ENCODE measurements at regions not wholly inside any gene's neighbourhood (a gene's known extent, or its start where the extent isn't known, plus 50 kb on each side); places are given as distances from the start of the nearest gene placed in this dataset.

DNA sequence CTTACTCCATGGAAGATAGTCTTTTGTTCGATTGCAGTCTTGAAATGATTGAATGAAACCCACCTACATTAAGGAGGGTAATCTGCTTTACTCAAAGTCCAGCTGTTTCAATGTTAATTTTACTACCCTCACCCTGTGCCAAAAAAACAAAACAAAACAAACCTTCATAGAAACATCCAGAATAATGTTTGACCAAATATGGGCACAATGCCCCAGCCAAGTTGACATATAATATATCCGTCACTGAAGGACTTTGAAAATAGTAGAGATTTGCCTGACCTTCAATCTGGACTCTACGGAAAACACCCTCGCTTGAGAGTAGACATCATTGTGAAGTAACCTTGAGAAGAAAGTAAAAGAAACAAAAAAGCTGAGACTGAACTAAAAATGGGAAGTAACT lies 550.5 kb upstream of the SMIM31 start:
- no peaks in the 10 kb centered on the region for H3K9me3 Mint-ChIP-seq
- Histone ChIP-seq H2BK20ac (ENCODE audit: low read depth, low read length, poor library complexity, severe bottlenecking) (no peak overlapping the region), H3K79me2 (ENCODE audit: insufficient read depth, low read length) (no peaks in the 10 kb centered on the region), H4K20me1 (ENCODE audit: control insufficient read depth, insufficient read depth, insufficient read length) (no peaks in the 10 kb centered on the region), H3K27me3 (ENCODE audit: insufficient read depth, low read length) (no peaks in the 10 kb centered on the region), H3K4me2 (ENCODE audit: insufficient read depth, insufficient read length, low read length) (no peak overlapping the region), H3K9me3 (ENCODE audit: control insufficient read depth, low read depth, low read length) (no peaks in the 10 kb centered on the region), H2BK15ac (ENCODE audit: low read depth, low read length) (no peak overlapping the region), H3T11ph (ENCODE audit: low read length) (no peak overlapping the region), H2AK5ac (ENCODE audit: insufficient read length, low read length) (no peak overlapping the region), H4K8ac (replicated peaks; ENCODE audit: insufficient read length, low read depth, low read length) (no peak overlapping the region), H3K79me1 (ENCODE audit: insufficient read depth, low read depth, low read length, poor library complexity, severe bottlenecking) (no peaks in the 10 kb centered on the region), H4K91ac (ENCODE audit: insufficient read length, low read depth, low read length) (no peak overlapping the region), H3K4me1 (ENCODE audit: insufficient read depth, low read length) (no peaks in the 10 kb centered on the region; the same call in 1 of the 2 replicates), H3K18ac (ENCODE audit: insufficient read length, low read depth, low read length) (no peak overlapping the region), H2BK120ac (ENCODE audit: low read depth, low read length, poor library complexity, severe bottlenecking) (no peak overlapping the region), H2AFZ (ENCODE audit: low read length) (no peak overlapping the region), H2BK5ac (ENCODE audit: insufficient read length, low read length) (no peak overlapping the region), H2BK12ac (ENCODE audit: insufficient read length, low read depth, low read length) (no peak overlapping the region), H3K4ac (ENCODE audit: low read depth, low read length) (no peak overlapping the region), H3K9ac (ENCODE audit: extremely low read depth, insufficient read length, low read length) (no peak overlapping the region), H3K27ac (ENCODE audit: insufficient read length, low read depth, low read length) (no peak overlapping the region), H3K14ac (ENCODE audit: insufficient read depth, low read length) (no peak overlapping the region), H3K23ac (ENCODE audit: insufficient read length, low read depth, low read length) (no peak overlapping the region), H3K23me2 (ENCODE audit: insufficient read length, low read depth, low read length, poor library complexity, severe bottlenecking) (no peaks in the 10 kb centered on the region), H4K5ac (ENCODE audit: insufficient read length, low read depth, low read length) (no peak overlapping the region), H3K56ac (ENCODE audit: insufficient read length, low read depth, low read length) (no peak overlapping the region)
- WGBS (ENCODE audit: extremely low coverage, insufficient read length, low lambda C conversion rate), result no CpG with 5 or more reads among the region's 4 CpGs
- H3K27me3 Mint-ChIP-seq (ENCODE audit: low read depth), result no peaks in the 10 kb centered on the region
- no peaks in the 10 kb centered on the region for H3K36me3 Mint-ChIP-seq (ENCODE audit: insufficient read depth in 1 of 3, low read depth in 3 of 3)
- no peak for DNase-seq
- no peak overlapping the region; a peak in 1 of 7 replicates for H3K27ac Mint-ChIP-seq
- peaks cover 18 to 24% of the 10 kb centered on the region in 2 experiments for H3K4me1 Mint-ChIP-seq
- H3K4me3 Mint-ChIP-seq, result no peak overlapping the region
- TF ChIP-seq, protein P1, sequence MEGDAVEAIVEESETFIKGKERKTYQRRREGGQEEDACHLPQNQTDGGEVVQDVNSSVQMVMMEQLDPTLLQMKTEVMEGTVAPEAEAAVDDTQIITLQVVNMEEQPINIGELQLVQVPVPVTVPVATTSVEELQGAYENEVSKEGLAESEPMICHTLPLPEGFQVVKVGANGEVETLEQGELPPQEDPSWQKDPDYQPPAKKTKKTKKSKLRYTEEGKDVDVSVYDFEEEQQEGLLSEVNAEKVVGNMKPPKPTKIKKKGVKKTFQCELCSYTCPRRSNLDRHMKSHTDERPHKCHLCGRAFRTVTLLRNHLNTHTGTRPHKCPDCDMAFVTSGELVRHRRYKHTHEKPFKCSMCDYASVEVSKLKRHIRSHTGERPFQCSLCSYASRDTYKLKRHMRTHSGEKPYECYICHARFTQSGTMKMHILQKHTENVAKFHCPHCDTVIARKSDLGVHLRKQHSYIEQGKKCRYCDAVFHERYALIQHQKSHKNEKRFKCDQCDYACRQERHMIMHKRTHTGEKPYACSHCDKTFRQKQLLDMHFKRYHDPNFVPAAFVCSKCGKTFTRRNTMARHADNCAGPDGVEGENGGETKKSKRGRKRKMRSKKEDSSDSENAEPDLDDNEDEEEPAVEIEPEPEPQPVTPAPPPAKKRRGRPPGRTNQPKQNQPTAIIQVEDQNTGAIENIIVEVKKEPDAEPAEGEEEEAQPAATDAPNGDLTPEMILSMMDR (conservative IDR thresholded peaks at IDR 0.05), result no peak
